Neural cell (in vitro differentiated cells): ENCODE measurements at regions not wholly inside any gene's neighbourhood (a gene's known extent, or its start where the extent isn't known, plus 50 kb on each side); places are given as distances from the start of the nearest gene placed in this dataset.

Experiments used
- EZH2 ChIP-seq: fragments of 200-600, 300-800 bp; shearing (Covaris generic), sonication (generic); IDR thresholded peaks from 2 replicates; pipeline ENCODE4 v1.6.1; 2014; ENCODE audit warnings: antibody characterized with exemption, low read length, borderline replicate concordance, mild to moderate bottlenecking; ENCODE audit not compliant: insufficient read depth, poor library complexity, severe bottlenecking
- MXI1 ChIP-seq: fragments of 450-650 bp; conservative IDR thresholded peaks from 2 replicates; pipeline ENCODE4 v1.6.1; 2014; ENCODE audit warnings: antibody characterized with exemption, mild to moderate bottlenecking; ENCODE audit not compliant: poor library complexity, severe bottlenecking
- TF ChIP-seq, protein P1 (sequence below): fragments of 450-650 bp; IDR thresholded peaks from 2 replicates; pipeline ENCODE4 v1.5.1; 2014; ENCODE audit warnings: antibody characterized with exemption, mild to moderate bottlenecking, moderate library complexity; ENCODE audit not compliant: poor library complexity, severe bottlenecking

- TF ChIP-seq MXI1 = no peak
- TF ChIP-seq, protein P1, sequence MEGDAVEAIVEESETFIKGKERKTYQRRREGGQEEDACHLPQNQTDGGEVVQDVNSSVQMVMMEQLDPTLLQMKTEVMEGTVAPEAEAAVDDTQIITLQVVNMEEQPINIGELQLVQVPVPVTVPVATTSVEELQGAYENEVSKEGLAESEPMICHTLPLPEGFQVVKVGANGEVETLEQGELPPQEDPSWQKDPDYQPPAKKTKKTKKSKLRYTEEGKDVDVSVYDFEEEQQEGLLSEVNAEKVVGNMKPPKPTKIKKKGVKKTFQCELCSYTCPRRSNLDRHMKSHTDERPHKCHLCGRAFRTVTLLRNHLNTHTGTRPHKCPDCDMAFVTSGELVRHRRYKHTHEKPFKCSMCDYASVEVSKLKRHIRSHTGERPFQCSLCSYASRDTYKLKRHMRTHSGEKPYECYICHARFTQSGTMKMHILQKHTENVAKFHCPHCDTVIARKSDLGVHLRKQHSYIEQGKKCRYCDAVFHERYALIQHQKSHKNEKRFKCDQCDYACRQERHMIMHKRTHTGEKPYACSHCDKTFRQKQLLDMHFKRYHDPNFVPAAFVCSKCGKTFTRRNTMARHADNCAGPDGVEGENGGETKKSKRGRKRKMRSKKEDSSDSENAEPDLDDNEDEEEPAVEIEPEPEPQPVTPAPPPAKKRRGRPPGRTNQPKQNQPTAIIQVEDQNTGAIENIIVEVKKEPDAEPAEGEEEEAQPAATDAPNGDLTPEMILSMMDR = no peak
- TF ChIP-seq EZH2 = no peak
Measured at GRCh38 chr14:61619494-61619893, 75.8 kb upstream of the HIF1A start.
